ENCODE measurements at regions not wholly inside any gene's neighbourhood (a gene's known extent, or its start where the extent isn't known, plus 50 kb on each side); places are given as distances from the start of the nearest gene placed in this dataset.

GRCh38 chr18:60197671-60198462, 174.7 kb downstream of the MC4R start:
- WGBS, 2 donors: 64 to 82% methylated on average over 3 of the region's 3 CpGs
- H3K27ac ChIP-seq (ENCODE audit: low read depth in 1 of 2, low read length in 1 of 2): no peak overlapping the region
- no peak overlapping the region for H3K9ac ChIP-seq (ENCODE audit: insufficient read depth in 1 of 2, low read length in 2 of 2)
- no peak overlapping the region for H3K4me3 ChIP-seq
- H3K4me1 ChIP-seq (ENCODE audit: control insufficient read depth in 5 of 5, insufficient read depth in 5 of 5, low read length in 5 of 5): peaks cover 0 to 4% (median 0%) of the 10 kb centered on the region in 5 donors
- DNase-seq (peak; percentile 47 to 71 (median 61)), ATAC-seq (ENCODE audit: insufficient read depth, low FRiP score) (no peak)
- peaks cover 0 to 2% (median 0%) of the 10 kb centered on the region in 4 donors for H3K9me3 ChIP-seq (ENCODE audit: control insufficient read depth in 4 of 4, insufficient read depth in 3 of 4, low read length in 3 of 4)
- TF ChIP-seq, protein P1, sequence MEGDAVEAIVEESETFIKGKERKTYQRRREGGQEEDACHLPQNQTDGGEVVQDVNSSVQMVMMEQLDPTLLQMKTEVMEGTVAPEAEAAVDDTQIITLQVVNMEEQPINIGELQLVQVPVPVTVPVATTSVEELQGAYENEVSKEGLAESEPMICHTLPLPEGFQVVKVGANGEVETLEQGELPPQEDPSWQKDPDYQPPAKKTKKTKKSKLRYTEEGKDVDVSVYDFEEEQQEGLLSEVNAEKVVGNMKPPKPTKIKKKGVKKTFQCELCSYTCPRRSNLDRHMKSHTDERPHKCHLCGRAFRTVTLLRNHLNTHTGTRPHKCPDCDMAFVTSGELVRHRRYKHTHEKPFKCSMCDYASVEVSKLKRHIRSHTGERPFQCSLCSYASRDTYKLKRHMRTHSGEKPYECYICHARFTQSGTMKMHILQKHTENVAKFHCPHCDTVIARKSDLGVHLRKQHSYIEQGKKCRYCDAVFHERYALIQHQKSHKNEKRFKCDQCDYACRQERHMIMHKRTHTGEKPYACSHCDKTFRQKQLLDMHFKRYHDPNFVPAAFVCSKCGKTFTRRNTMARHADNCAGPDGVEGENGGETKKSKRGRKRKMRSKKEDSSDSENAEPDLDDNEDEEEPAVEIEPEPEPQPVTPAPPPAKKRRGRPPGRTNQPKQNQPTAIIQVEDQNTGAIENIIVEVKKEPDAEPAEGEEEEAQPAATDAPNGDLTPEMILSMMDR (IDR thresholded peaks at IDR 0.05; ENCODE audit: control extremely low read depth, extremely low read depth): no peak
- H3K36me3 ChIP-seq (ENCODE audit: control insufficient read depth in 4 of 4, insufficient read depth in 4 of 4, low read length in 4 of 4): no peaks in the 10 kb centered on the region
- H3K27me3 ChIP-seq (ENCODE audit: control insufficient read depth in 3 of 3, insufficient read depth in 3 of 3, low read length in 2 of 3): no peaks in the 10 kb centered on the region

- 79 to 87% methylated on average over 6 of the region's 6 CpGs for WGBS, 2 donors
- no peak overlapping the region for H3K4me3 ChIP-seq
- TF ChIP-seq, protein P1 (IDR thresholded peaks at IDR 0.05; ENCODE audit: control extremely low read depth, extremely low read depth): no peak
- H3K27me3 ChIP-seq (ENCODE audit: control insufficient read depth in 3 of 3, insufficient read depth in 3 of 3, low read length in 2 of 3): no peaks in the 10 kb centered on the region
- H3K27ac ChIP-seq (ENCODE audit: low read depth in 1 of 2, low read length in 1 of 2): no peak overlapping the region
- peaks cover 0 to 2% (median 0%) of the 10 kb centered on the region in 4 donors for H3K9me3 ChIP-seq (ENCODE audit: control insufficient read depth in 4 of 4, insufficient read depth in 3 of 4, low read length in 3 of 4)
- DNase-seq (no peak), ATAC-seq (ENCODE audit: insufficient read depth, low FRiP score) (no peak)
- H3K4me1 ChIP-seq (ENCODE audit: control insufficient read depth in 5 of 5, insufficient read depth in 5 of 5, low read length in 5 of 5): peaks cover 0 to 4% (median 0%) of the 10 kb centered on the region in 5 donors
- H3K9ac ChIP-seq (ENCODE audit: insufficient read depth in 1 of 2, low read length in 2 of 2): no peak overlapping the region
- H3K36me3 ChIP-seq (ENCODE audit: control insufficient read depth in 4 of 4, insufficient read depth in 4 of 4, low read length in 4 of 4): no peaks in the 10 kb centered on the region
Observed at GRCh38 chr18:60196836-60197606, 175.6 kb downstream of the MC4R start.

DNA sequence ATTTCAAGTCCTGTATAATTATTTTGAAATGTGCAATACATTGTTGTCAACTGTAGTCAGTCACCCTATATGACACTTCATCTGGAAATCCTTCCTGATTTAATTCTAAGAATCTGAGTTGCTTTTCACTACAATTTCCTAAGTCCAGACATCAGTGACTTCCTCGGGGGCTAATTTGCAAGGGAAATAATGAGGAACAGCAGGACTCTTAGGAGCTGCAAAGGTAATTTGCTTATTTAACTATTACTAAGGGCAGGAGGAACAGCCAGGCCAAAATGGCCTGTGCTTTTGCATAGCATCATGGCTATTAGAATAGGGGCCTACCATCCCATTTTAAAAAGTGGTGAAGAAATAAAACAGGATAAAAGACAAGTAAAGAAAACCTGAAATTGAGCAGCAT, 178.8 kb downstream of the MC4R start:
- DNase-seq (no peak), ATAC-seq (ENCODE audit: insufficient read depth, low FRiP score) (no peak)
- H3K4me1 ChIP-seq (ENCODE audit: control insufficient read depth in 5 of 5, insufficient read depth in 5 of 5, low read length in 5 of 5): peaks cover 0 to 14% (median 0%) of the 10 kb centered on the region in 5 donors
- TF ChIP-seq, protein P1 (IDR thresholded peaks at IDR 0.05; ENCODE audit: control extremely low read depth, extremely low read depth): no peak
- WGBS, 2 donors: 53 to 58% methylated on average over 1 of the region's 1 CpG
- no peak overlapping the region for H3K4me3 ChIP-seq
- H3K36me3 ChIP-seq (ENCODE audit: control insufficient read depth in 4 of 4, insufficient read depth in 4 of 4, low read length in 4 of 4): no peaks in the 10 kb centered on the region
- H3K27ac ChIP-seq (ENCODE audit: low read depth in 1 of 2, low read length in 1 of 2): no peak overlapping the region
- H3K27me3 ChIP-seq (ENCODE audit: control insufficient read depth in 3 of 3, insufficient read depth in 3 of 3, low read length in 2 of 3): no peaks in the 10 kb centered on the region
- H3K9ac ChIP-seq (ENCODE audit: insufficient read depth in 1 of 2, low read length in 2 of 2): no peak overlapping the region
- no peaks in the 10 kb centered on the region for H3K9me3 ChIP-seq (ENCODE audit: control insufficient read depth in 4 of 4, insufficient read depth in 3 of 4, low read length in 3 of 4)
